RWPE1 (cell line): ENCODE measurements at regions not wholly inside any gene's neighbourhood (a gene's known extent, or its start where the extent isn't known, plus 50 kb on each side); places are given as distances from the start of the nearest gene placed in this dataset.

Experiments used
- CTCF ChIA-PET: fragments of 350-600 bp; sonication (Branson Sonifier 250); formaldehyde crosslinking; extraction: SDS; loops from one replicate; lab custom pipeline; 2021; lab: Yijun Ruan, JAX
- POLR2A ChIA-PET: fragments of 400-600 bp; formaldehyde crosslinking; extraction: SDS; loops from one replicate; lab custom pipeline; 2020; ENCODE audit warnings: antibody characterized with exemption; ENCODE audit not compliant: low non-redundant PET; lab: Yijun Ruan, JAX
- DNase-seq: peaks from one replicate; pipeline ENCODE4 v3.0.0; 2012; ENCODE audit warnings: low spot score
- H3K27ac ChIP-seq: fragments of 450-650 bp; 2 replicates; pipeline ENCODE4 v1.5.1; 2017
- TF ChIP-seq, protein P1 (sequence below): fragments of 450-650 bp; conservative IDR thresholded peaks from 2 replicates; pipeline ENCODE4 v1.5.1; 2017; ENCODE audit warnings: low read depth, mild to moderate bottlenecking

DNA sequence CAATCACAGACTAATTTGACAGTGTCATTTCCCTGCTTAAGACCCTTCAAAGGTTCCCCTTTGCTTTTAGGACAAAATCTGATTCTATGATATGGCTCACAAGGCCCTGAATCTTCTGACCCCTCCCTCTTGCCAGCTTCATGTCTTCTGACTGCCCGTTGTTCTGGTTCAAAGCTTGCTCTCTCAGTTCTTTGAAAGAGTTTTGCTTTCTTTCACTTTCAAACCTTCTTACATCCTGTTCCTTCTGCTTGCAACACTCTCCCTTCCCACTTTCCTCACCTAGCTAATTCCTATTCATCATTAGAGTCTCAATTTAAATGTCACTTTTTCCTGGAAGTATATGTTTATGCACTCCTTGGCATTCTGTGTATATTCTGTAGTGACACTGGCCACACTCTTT lies 299.2 kb downstream of the IDS start:
- no peak overlapping the region for H3K27ac ChIP-seq
- TF ChIP-seq, protein P1, sequence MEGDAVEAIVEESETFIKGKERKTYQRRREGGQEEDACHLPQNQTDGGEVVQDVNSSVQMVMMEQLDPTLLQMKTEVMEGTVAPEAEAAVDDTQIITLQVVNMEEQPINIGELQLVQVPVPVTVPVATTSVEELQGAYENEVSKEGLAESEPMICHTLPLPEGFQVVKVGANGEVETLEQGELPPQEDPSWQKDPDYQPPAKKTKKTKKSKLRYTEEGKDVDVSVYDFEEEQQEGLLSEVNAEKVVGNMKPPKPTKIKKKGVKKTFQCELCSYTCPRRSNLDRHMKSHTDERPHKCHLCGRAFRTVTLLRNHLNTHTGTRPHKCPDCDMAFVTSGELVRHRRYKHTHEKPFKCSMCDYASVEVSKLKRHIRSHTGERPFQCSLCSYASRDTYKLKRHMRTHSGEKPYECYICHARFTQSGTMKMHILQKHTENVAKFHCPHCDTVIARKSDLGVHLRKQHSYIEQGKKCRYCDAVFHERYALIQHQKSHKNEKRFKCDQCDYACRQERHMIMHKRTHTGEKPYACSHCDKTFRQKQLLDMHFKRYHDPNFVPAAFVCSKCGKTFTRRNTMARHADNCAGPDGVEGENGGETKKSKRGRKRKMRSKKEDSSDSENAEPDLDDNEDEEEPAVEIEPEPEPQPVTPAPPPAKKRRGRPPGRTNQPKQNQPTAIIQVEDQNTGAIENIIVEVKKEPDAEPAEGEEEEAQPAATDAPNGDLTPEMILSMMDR = no peak
- no peak for DNase-seq
- POLR2A ChIA-PET = no interaction called here
- CTCF ChIA-PET = no interaction called here

DNA sequence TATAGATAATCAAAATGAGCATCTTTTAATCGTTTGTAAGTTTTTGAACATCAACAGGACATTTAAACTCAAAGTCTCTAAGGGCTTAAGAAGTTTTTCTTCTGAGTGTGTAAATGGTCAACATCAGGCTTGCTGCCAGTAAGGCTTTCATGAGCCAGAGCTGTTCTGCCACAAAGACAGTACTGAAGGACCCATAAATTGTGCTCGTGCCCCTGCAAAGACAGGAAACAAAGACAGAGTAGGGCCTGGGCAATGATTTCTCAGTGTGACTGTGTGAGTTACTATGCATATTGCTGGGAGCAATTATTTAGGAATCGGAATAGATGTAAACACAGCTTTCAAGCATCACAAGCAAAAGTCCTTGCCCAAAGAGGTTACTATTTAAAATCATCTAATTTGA lies 300.0 kb downstream of the IDS start:
- TF ChIP-seq, protein P1 = no peak
- CTCF ChIA-PET = no interaction called here
- no peak for DNase-seq
- POLR2A ChIA-PET = no interaction called here
- H3K27ac ChIP-seq = no peak overlapping the region

DNA sequence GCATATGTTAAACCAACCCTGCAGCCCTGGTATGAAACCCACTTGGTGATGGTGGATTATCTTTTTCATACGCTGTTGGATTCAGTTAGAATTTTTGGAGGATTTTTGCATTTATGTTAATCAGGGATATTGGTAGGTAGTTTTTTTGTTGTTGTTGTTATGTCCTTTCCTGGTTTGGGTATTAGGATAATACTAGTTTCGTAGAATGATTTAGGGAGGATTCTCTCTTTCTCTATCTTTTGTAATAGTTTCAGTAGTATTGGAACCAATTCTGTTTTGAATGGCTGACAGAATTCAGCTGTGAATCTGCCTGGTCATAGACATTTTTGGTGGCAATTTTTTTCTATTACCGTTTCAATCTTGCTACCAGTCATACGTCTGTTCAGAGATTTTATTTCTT lies 305.4 kb downstream of the IDS start:
- ChIA-PET POLR2A (no interaction called here), CTCF (no interaction called here)
- DNase-seq = no peak
- H3K27ac ChIP-seq = no peak overlapping the region
- TF ChIP-seq, protein P1 = no peak

DNA sequence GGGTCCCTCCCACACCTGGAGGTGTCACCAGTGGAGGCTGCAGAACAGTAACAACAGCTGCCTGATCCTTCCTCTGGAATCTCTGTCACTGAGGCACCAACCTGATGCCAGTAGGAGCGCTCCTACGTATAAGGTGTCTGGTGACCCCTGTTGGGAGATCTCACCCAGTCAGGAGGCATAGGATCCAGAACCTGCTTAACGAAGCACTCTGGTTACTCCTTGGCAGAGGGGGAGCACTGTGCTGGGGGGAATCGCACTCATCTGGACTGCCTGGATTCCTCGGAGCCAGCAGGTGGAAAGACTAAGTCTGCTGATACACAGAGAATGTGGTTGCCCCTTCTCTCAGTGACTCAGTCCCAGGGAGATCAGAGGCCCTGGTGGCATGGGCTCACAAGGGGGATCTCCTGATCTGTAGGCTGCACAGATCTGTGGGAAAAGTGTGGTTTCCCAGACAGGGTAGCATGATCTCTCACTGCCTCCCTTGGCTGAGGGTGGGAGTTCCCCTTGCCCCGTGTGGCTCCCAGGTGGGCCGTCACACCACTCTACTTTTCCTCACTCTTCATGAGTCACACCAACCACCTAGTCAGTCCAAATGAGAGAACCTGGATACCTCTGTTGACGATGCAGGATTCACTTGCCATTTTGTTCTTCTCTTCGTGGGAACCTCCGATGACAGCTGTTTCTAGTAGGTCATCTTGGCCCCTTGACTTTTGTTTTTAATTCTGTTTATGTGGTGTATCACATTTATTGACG lies 305.9 kb downstream of the IDS start:
- ChIA-PET CTCF (no interaction called here), POLR2A (no interaction called here)
- no peak overlapping the region for H3K27ac ChIP-seq
- TF ChIP-seq, protein P1 = no peak
- DNase-seq = no peak

DNA sequence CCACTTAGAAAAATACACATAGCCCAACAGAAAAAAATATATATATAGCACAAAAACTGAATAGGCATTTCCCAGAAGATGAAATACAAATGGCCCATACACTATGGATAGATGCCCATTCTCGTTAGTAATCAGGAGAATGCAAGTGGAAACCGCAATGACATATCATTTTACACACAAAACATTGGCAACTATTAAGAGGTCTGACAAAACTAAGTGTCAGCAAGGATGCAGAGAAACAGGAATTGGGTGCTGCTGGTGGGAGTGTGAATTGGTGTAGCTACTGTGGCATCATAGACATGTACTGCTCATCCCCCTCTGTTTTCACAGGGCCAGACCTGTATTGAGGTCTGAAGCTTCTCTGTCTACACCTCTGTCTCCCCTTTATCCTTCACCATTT lies 320.0 kb downstream of the IDS start:
- no peak for DNase-seq
- TF ChIP-seq, protein P1 = no peak
- ChIA-PET POLR2A (no interaction called here), CTCF (no interaction called here)
- no peak overlapping the region for H3K27ac ChIP-seq

DNA sequence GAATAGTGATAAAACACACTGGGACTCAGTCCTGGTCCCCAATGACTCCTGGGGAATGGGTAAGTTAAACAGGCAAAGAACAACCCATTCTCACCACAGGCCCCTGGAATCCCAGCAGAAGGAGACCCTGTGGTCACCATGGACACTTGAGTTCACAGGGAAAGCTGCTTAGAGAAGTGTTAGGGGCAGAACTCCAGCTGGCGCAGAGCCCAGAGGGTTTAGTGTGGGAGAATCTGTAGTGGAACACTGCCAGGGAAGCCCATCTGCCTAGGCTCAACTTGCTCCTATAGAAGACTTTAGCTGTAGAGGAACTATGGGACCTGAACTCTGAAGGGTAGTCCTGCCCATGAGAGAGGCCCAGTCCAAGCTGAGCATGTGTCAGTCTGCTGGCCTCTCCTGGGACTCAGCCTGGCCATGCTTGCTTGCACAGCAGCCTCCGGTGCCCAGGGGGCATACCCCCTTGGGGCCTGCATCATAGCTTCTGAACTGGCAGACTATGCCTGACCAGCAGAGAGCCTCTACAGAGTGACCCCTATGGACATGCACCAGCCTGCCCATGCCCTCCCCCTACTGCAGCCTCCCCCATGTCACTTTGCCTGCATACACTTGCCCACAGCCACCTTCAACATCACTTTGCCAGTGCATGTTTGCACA lies 343.5 kb downstream of the IDS start:
- CTCF ChIA-PET = interaction anchor here (0.6 kb wide), 1 partner anchor 1116 kb away, joined by 4 read pairs; no protein-coding TSS in a partner anchor

More for the DNA sequence above, 343.5 kb downstream of the IDS start:
- POLR2A ChIA-PET = no interaction called here
- DNase-seq = no peak
- TF ChIP-seq, protein P1 = no peak
- no peak overlapping the region for H3K27ac ChIP-seq
